ENCODE measurements at regions not wholly inside any gene's neighbourhood (a gene's known extent, or its start where the extent isn't known, plus 50 kb on each side); places are given as distances from the start of the nearest gene placed in this dataset.

- no peak for TF ChIP-seq CTCF (IDR thresholded peaks at IDR 0.05 in 4 of 5, conservative IDR thresholded peaks at IDR 0.05 in 1 of 5)
- TF ChIP-seq POLR2A (IDR thresholded peaks at IDR 0.05): no peak
Measured at GRCh38 chr1:79681382-79681781, 674.9 kb upstream of the ADGRL4 start.
